Thyroid gland (tissue), 4 donors: ENCODE measurements at regions not wholly inside any gene's neighbourhood (a gene's known extent, or its start where the extent isn't known, plus 50 kb on each side); places are given as distances from the start of the nearest gene placed in this dataset.

ENCODE experiments used
- DNase-seq, 2 donors: peaks; one replicate each; pipeline ENCODE4 v3.0.0-alpha.2; 2019
- H3K27ac ChIP-seq, 3 donors: fragments of 200-600 bp; sonication (generic); 1 replicate in 2 of 3; 2 replicates in 1 of 3; pipeline ENCODE4 v1.5.1; 2016 to 2019; ENCODE audit warnings: mild to moderate bottlenecking in 1 of 3, moderate library complexity in 1 of 3
- H3K27me3 ChIP-seq: fragments of 200-600 bp; sonication (generic); one replicate; pipeline ENCODE4 v1.5.1; 2019
- H3K36me3 ChIP-seq, 2 donors: fragments of 200-600 bp; sonication (generic); one replicate each; pipeline ENCODE4 v1.5.1; 2016 to 2019
- H3K4me1 ChIP-seq, 2 donors: fragments of 200-600 bp; sonication (generic); one replicate each; pipeline ENCODE4 v1.5.1; 2017 to 2019
- H3K4me3 ChIP-seq, 3 donors: fragments of 200-600 bp; sonication (generic); replicated peaks in 1 of 3; 1 replicate in 2 of 3; 2 replicates in 1 of 3; pipeline ENCODE4 v1.5.1; 2016; ENCODE audit warnings: mild to moderate bottlenecking in 1 of 3
- H3K9me3 ChIP-seq: fragments of 200-600 bp; sonication (generic); one replicate; pipeline ENCODE4 v1.5.1; 2017
- POLR2A ChIP-seq, 2 donors: fragments of 450-650 bp; IDR thresholded peaks; one replicate each; pipeline ENCODE4 v1.6.1; 2017; ENCODE audit warnings: antibody characterized with exemption in 2 of 2, mild to moderate bottlenecking in 2 of 2, moderate library complexity in 1 of 2
- WGBS, 2 donors: methylation state at CpG; one replicate each; pipeline ENCODE4 v1.1.5; 2017; 5-methylcytosine and 5-hydroxymethylcytosine counted together
- intact Hi-C: fragments of 100-400 bp; cut with DNase I; formaldehyde crosslinking; loops from one replicate; pipeline ENCODE4 v1.15.1; 2023
- TF ChIP-seq, protein P1 (sequence below), 6 experiments: fragments of 200-600 bp in 3 of 6; fragments of 450-650 bp in 3 of 6; sonication (generic) in 3 of 6; IDR thresholded peaks; one replicate each; pipeline ENCODE4 v1.5.1; 2016 to 2019; ENCODE audit warnings: antibody characterized with exemption in 6 of 6, mild to moderate bottlenecking in 2 of 6, inconsistent platforms in 1 of 6, moderate library complexity in 1 of 6

DNA sequence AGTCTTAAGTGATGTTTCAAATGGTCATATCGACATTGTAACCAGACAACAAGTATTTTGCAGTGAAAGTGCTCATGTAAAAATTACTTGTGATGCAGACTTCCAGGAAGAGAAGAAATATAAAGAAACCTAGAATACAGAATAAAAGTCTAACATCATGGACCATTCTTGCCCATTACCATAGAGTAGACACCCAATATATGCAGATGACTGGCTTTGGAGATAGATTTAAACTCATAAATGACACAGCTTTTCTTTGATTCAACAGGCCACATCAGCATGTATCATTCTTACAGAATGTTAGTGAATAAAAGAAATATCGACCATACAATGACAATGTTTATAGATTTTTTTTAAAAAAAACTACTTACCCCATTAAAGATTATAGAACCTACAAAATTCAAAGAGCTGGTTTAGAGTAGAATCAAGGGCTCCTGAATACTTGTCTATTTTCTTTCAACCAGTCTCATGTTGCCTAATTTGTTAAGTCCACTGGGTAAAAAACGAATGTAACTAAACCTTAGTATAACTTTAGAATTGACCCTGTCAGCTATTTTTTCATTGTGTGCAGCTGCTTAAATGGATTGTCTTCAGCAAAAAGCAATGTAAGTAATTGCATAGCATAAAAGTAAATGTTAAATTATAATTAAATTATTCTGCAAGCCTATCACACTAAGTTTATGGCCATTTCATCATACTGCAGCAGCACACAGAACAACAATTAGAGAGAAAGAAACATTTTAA, 268.7 kb upstream of the AGTR1 start:
- H3K4me3 ChIP-seq: no peak overlapping the region
- TF ChIP-seq, protein P1, sequence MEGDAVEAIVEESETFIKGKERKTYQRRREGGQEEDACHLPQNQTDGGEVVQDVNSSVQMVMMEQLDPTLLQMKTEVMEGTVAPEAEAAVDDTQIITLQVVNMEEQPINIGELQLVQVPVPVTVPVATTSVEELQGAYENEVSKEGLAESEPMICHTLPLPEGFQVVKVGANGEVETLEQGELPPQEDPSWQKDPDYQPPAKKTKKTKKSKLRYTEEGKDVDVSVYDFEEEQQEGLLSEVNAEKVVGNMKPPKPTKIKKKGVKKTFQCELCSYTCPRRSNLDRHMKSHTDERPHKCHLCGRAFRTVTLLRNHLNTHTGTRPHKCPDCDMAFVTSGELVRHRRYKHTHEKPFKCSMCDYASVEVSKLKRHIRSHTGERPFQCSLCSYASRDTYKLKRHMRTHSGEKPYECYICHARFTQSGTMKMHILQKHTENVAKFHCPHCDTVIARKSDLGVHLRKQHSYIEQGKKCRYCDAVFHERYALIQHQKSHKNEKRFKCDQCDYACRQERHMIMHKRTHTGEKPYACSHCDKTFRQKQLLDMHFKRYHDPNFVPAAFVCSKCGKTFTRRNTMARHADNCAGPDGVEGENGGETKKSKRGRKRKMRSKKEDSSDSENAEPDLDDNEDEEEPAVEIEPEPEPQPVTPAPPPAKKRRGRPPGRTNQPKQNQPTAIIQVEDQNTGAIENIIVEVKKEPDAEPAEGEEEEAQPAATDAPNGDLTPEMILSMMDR (IDR thresholded peaks at IDR 0.05): no peak
- no peaks in the 10 kb centered on the region for H3K27me3 ChIP-seq
- no peaks in the 10 kb centered on the region for H3K4me1 ChIP-seq
- 78 to 83% methylated on average over 3 of the region's 3 CpGs for WGBS, 2 donors
- no peaks in the 10 kb centered on the region for H3K9me3 ChIP-seq
- H3K27ac ChIP-seq: no peak overlapping the region
- no peaks in the 10 kb centered on the region for H3K36me3 ChIP-seq
- intact Hi-C loops: no loop called here
- DNase-seq: no peak

DNA sequence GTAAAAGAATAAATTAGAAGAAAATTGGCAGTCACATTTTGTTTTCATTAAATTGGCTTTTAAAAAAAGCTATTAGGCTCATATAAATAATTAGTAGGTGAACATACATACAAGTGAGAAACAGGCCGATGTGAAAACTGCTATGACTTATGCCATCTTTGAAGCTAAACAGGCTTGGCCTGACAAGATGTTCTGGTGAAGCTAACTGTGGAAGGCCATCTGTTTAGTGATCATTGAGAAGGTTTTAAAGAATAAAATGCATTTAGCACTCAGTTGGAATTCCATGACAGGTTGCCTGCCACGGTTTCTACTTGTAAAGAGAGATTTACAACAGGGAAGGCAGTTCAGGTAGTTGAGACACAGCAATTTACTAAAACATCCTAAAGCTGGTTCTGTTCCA, 264.0 kb upstream of the AGTR1 start:
- 60 to 73% methylated on average over 2 of the region's 2 CpGs for WGBS, 2 donors
- no peak for DNase-seq
- intact Hi-C loops: no loop called here
- Histone ChIP-seq H3K27me3 (no peaks in the 10 kb centered on the region), H3K9me3 (no peaks in the 10 kb centered on the region), H3K27ac (no peak overlapping the region), H3K4me1 (no peaks in the 10 kb centered on the region), H3K36me3 (no peaks in the 10 kb centered on the region), H3K4me3 (no peak overlapping the region)
- no peak for TF ChIP-seq POLR2A (IDR thresholded peaks at IDR 0.05)
- TF ChIP-seq, protein P1 (IDR thresholded peaks at IDR 0.05): no peak

DNA sequence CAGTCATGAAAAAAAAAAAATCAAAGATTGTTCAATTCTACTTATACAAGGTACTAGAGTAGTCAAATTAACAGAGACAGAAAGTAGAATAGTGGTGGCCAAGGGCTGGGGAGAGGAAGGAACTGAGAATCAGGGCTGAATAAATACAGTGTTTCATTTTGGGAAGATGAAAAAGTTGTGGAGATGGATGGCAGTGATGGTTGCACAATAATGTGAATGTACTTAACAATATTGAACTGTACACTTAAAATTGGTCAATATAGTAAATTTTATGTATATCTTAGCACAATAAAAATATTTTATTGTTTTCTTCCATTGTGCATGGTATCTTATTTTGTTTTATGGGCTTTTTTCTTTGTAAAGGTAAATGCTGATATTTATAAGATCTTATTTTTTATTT, 262.2 kb upstream of the AGTR1 start:
- H3K9me3 ChIP-seq: no peaks in the 10 kb centered on the region
- no peak overlapping the region for H3K27ac ChIP-seq
- no peaks in the 10 kb centered on the region for H3K27me3 ChIP-seq
- no peaks in the 10 kb centered on the region for H3K36me3 ChIP-seq
- no peak for TF ChIP-seq POLR2A (IDR thresholded peaks at IDR 0.05)
- TF ChIP-seq, protein P1 (IDR thresholded peaks at IDR 0.05): no peak
- no peak for DNase-seq
- H3K4me3 ChIP-seq: no peak overlapping the region
- intact Hi-C loops: no loop called here
- H3K4me1 ChIP-seq: no peaks in the 10 kb centered on the region

DNA sequence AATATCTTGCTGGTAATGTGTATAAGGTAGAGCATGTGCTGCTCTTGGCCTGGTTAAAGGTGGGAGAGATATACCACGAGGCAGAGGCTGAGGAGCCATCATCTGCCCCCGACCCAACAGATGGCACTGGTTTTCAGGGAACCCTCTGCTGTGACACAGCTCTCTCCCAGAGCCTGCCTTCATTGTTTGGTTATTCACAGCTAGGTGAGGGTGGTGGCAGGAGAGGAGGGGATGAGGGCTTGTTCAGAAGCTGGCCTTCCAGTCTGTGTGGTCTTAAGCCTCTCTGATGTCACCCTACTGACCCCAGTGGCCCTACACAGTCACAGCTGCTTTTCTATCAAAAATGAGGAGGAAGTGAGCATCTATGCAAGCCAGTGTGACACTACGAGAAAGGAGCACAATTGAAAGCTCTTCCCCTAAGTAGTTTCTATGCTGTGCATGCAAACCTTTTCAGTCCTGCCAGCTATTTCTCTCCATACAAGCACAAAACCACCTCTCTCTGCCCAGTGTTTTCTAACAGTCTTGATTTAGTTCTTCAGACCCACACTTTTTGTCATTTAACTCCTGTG, 258.4 kb upstream of the AGTR1 start:
- intact Hi-C loops: no loop called here
- no peak for TF ChIP-seq POLR2A (IDR thresholded peaks at IDR 0.05)
- TF ChIP-seq, protein P1 (IDR thresholded peaks at IDR 0.05): no peak
- no peak overlapping the region for H3K27ac ChIP-seq
- DNase-seq: no peak
- no peaks in the 10 kb centered on the region for H3K4me1 ChIP-seq
- H3K36me3 ChIP-seq: no peaks in the 10 kb centered on the region
- no peaks in the 10 kb centered on the region for H3K9me3 ChIP-seq
- no peaks in the 10 kb centered on the region for H3K27me3 ChIP-seq
- H3K4me3 ChIP-seq: no peak overlapping the region
- WGBS, 2 donors: 64 to 67% methylated on average over 3 of the region's 3 CpGs

DNA sequence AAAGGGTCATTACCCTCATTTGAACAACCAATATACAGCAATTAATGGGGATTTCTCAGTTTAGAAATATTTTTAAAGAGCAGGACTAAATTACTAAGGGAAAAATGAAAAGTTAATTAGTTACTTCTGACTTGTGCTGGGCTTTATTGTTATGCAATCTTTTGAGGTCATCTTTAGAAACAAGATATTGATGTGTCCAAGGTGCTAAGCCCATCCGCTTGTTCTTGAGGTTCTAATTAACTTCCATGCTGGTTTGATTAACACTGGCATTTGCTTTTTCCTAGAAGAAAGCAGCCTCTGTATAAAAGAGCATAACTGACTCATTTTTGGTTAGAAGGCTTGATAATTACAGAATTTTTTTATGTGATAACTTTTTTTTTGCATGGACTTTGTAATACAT, 256.5 kb upstream of the AGTR1 start:
- intact Hi-C loops: no loop called here
- WGBS, 2 donors: 85 to 86% methylated on average over 1 of the region's 1 CpG

More for the DNA sequence above, 256.5 kb upstream of the AGTR1 start:
- no peak for DNase-seq
- no peaks in the 10 kb centered on the region for H3K27me3 ChIP-seq
- H3K9me3 ChIP-seq: no peaks in the 10 kb centered on the region
- TF ChIP-seq POLR2A (IDR thresholded peaks at IDR 0.05): no peak
- TF ChIP-seq, protein P1 (IDR thresholded peaks at IDR 0.05): no peak
- no peaks in the 10 kb centered on the region for H3K36me3 ChIP-seq
- no peaks in the 10 kb centered on the region for H3K4me1 ChIP-seq
- no peak overlapping the region for H3K4me3 ChIP-seq
- no peak overlapping the region for H3K27ac ChIP-seq
